GM12891 (cell line): ENCODE measurements at regions not wholly inside any gene's neighbourhood (a gene's known extent, or its start where the extent isn't known, plus 50 kb on each side); places are given as distances from the start of the nearest gene placed in this dataset.

Source experiments
- POLR2A ChIP-seq: IDR thresholded peaks from 2 replicates; pipeline ENCODE4 v1.6.1; 2011; ENCODE audit warnings: low read depth, low read length, control low read depth
- POLR2AphosphoS5 ChIP-seq: IDR thresholded peaks from 2 replicates; pipeline ENCODE4 v1.6.1; 2011; ENCODE audit warnings: low read depth, low read length, control low read depth
- SPI1 ChIP-seq: IDR thresholded peaks from 2 replicates; pipeline ENCODE4 v1.6.1; 2011; ENCODE audit warnings: low read depth, low read length, control low read depth
- TAF1 ChIP-seq: IDR thresholded peaks from 2 replicates; pipeline ENCODE4 v1.6.1; 2011; ENCODE audit warnings: low read depth, low read length, control low read depth

GRCh38 chr2:208799397-208799796, 392.8 kb downstream of the PTH2R start:
- TF ChIP-seq POLR2AphosphoS5 (no peak), SPI1 (no peak), POLR2A (no peak), TAF1 (no peak)
